WTC11 (cell line): ENCODE measurements at regions not wholly inside any gene's neighbourhood (a gene's known extent, or its start where the extent isn't known, plus 50 kb on each side); places are given as distances from the start of the nearest gene placed in this dataset.

Experiments
- ATF1 ChIP-seq: sonication (generic); formaldehyde crosslinking; IDR thresholded peaks from 2 replicates; pipeline ENCODE4 v1.8.1; 2023; ENCODE audit warnings: mild to moderate bottlenecking, moderate library complexity, missing genetic modification reagents
- ATF6 ChIP-seq: sonication (generic); formaldehyde crosslinking; IDR thresholded peaks from 2 replicates; pipeline ENCODE4 v1.8.1; 2023; ENCODE audit warnings: mild to moderate bottlenecking, missing genetic modification reagents
- CREB1 ChIP-seq: sonication (generic); formaldehyde crosslinking; IDR thresholded peaks from 2 replicates; pipeline ENCODE4 v1.8.0; 2023; ENCODE audit warnings: mild to moderate bottlenecking, missing genetic modification reagents
- FOXK1 ChIP-seq: sonication (generic); formaldehyde crosslinking; IDR thresholded peaks from 2 replicates; pipeline ENCODE4 v1.8.0; 2022; ENCODE audit warnings: mild to moderate bottlenecking, moderate library complexity, missing genetic modification reagents
- NFYB ChIP-seq: sonication (generic); formaldehyde crosslinking; conservative IDR thresholded peaks from 2 replicates; pipeline ENCODE4 v1.8.0; 2022; ENCODE audit warnings: low read depth, missing genetic modification reagents
- SMAD4 ChIP-seq: sonication (generic); formaldehyde crosslinking; IDR thresholded peaks from 2 replicates; pipeline ENCODE4 v1.8.0; 2022; ENCODE audit warnings: mild to moderate bottlenecking, missing genetic modification reagents
- ZNF263 ChIP-seq: sonication (generic); formaldehyde crosslinking; IDR thresholded peaks from 2 replicates; pipeline ENCODE4 v1.8.1; 2022; ENCODE audit warnings: low read depth, mild to moderate bottlenecking, moderate library complexity, missing genetic modification reagents
- ZNF281 ChIP-seq: sonication (generic); formaldehyde crosslinking; IDR thresholded peaks from 2 replicates; pipeline ENCODE4 v1.8.0; 2023; ENCODE audit warnings: mild to moderate bottlenecking, missing genetic modification reagents
- ZNF512 ChIP-seq: sonication (generic); formaldehyde crosslinking; IDR thresholded peaks from 2 replicates; pipeline ENCODE4 v1.8.1; 2022; ENCODE audit warnings: missing genetic modification reagents, borderline replicate concordance
- TF ChIP-seq, protein P1 (sequence below): fragments of 200-600 bp; IDR thresholded peaks from 2 replicates; pipeline ENCODE4 v1.8.0; 2022; ENCODE audit warnings: antibody characterized with exemption
- TF ChIP-seq, protein P2 (sequence below): sonication (generic); formaldehyde crosslinking; IDR thresholded peaks from 2 replicates; pipeline ENCODE4 v1.8.0; 2022; ENCODE audit warnings: mild to moderate bottlenecking, missing genetic modification reagents
- TF ChIP-seq, protein P3 (sequence below): sonication (generic); formaldehyde crosslinking; IDR thresholded peaks from 2 replicates; pipeline ENCODE4 v1.8.0; 2022; ENCODE audit warnings: mild to moderate bottlenecking, missing genetic modification reagents
- TF ChIP-seq, protein P4 (sequence below): sonication (generic); formaldehyde crosslinking; IDR thresholded peaks from 2 replicates; pipeline ENCODE4 v1.8.1; 2022; ENCODE audit warnings: low read depth, missing genetic modification reagents, borderline replicate concordance

DNA sequence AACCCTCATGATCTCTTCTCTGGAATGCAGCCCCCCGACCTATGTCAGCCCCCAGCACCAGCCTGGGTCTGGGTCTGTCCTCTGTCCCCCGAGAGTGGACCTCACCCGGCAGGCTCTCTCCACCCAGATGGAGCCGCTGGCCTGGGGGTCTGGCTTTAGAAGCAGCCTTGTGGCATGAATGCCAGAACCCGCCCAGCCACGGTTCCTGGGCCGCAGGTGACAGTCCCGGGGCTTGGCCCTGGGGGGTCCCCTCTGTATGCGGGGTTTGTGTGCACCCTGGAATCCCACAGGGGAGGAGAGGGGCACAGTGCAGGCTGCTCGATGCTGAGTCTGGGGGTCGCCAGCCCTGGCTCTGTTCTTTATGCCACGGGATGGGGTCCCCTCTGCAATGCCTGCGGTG, 96.0 kb upstream of the ACTRT2 start:
- TF ChIP-seq CREB1 (CRISPR knock-in tag) (no peak), NFYB (CRISPR knock-in tag) (no peak), SMAD4 (CRISPR knock-in tag) (no peak), ATF1 (CRISPR knock-in tag) (no peak), ZNF281 (no peak), ATF6 (CRISPR knock-in tag) (no peak), ZNF512 (CRISPR knock-in tag) (no peak), ZNF263 (CRISPR knock-in tag) (no peak), FOXK1 (CRISPR knock-in tag) (no peak)
- TF ChIP-seq, protein P1, sequence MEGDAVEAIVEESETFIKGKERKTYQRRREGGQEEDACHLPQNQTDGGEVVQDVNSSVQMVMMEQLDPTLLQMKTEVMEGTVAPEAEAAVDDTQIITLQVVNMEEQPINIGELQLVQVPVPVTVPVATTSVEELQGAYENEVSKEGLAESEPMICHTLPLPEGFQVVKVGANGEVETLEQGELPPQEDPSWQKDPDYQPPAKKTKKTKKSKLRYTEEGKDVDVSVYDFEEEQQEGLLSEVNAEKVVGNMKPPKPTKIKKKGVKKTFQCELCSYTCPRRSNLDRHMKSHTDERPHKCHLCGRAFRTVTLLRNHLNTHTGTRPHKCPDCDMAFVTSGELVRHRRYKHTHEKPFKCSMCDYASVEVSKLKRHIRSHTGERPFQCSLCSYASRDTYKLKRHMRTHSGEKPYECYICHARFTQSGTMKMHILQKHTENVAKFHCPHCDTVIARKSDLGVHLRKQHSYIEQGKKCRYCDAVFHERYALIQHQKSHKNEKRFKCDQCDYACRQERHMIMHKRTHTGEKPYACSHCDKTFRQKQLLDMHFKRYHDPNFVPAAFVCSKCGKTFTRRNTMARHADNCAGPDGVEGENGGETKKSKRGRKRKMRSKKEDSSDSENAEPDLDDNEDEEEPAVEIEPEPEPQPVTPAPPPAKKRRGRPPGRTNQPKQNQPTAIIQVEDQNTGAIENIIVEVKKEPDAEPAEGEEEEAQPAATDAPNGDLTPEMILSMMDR, result no peak
- TF ChIP-seq, protein P2, sequence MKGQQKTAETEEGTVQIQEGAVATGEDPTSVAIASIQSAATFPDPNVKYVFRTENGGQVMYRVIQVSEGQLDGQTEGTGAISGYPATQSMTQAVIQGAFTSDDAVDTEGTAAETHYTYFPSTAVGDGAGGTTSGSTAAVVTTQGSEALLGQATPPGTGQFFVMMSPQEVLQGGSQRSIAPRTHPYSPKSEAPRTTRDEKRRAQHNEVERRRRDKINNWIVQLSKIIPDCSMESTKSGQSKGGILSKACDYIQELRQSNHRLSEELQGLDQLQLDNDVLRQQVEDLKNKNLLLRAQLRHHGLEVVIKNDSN (CRISPR knock-in tag), result no peak
- TF ChIP-seq, protein P3, sequence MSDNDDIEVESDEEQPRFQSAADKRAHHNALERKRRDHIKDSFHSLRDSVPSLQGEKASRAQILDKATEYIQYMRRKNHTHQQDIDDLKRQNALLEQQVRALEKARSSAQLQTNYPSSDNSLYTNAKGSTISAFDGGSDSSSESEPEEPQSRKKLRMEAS (CRISPR knock-in tag), result no peak
- TF ChIP-seq, protein P4, sequence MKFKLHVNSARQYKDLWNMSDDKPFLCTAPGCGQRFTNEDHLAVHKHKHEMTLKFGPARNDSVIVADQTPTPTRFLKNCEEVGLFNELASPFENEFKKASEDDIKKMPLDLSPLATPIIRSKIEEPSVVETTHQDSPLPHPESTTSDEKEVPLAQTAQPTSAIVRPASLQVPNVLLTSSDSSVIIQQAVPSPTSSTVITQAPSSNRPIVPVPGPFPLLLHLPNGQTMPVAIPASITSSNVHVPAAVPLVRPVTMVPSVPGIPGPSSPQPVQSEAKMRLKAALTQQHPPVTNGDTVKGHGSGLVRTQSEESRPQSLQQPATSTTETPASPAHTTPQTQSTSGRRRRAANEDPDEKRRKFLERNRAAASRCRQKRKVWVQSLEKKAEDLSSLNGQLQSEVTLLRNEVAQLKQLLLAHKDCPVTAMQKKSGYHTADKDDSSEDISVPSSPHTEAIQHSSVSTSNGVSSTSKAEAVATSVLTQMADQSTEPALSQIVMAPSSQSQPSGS, result no peak
